SK-N-SH treated with all-trans-retinoic acid at 6 μM for 48 hours (cell line): ENCODE measurements at regions not wholly inside any gene's neighbourhood (a gene's known extent, or its start where the extent isn't known, plus 50 kb on each side); places are given as distances from the start of the nearest gene placed in this dataset.

Source experiments
- ESRRG ChIP-seq: fragments of 250-450 bp; sonication (Bioruptor Pico); IDR thresholded peaks from 2 replicates; pipeline ENCODE4 v1.6.1; 2021; ENCODE audit warnings: mild to moderate bottlenecking
- TCF4 ChIP-seq: fragments of 250-450 bp; sonication (Bioruptor Pico); IDR thresholded peaks from 2 replicates; pipeline ENCODE4 v1.8.0; 2021; ENCODE audit warnings: mild to moderate bottlenecking, moderate library complexity, borderline replicate concordance
- TF ChIP-seq, protein P1 (sequence below): fragments of 250-450 bp; sonication (Bioruptor Pico); IDR thresholded peaks from 2 replicates; pipeline ENCODE4 v1.5.0; 2020; ENCODE audit warnings: mild to moderate bottlenecking, moderate library complexity

DNA sequence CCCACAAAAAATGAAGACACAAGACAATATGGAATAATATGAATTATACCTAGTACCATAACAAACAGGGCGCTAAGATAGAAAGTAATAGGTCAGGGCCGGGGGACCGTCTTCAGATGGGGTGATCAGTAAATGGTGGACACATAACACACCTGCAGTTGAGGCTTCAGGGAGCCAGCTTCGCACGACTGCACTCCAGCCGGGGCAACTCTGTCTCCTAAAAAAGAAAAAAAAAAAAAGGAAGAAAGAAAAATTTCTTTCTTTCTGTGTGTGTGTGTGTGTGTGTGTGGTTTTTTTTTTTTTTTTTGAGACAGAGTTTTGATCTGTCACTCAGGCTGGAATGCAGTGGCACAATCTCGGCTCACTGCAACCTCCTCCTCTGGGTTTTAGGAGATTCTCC is 75.0 kb upstream of the HSPA9 start:
- TF ChIP-seq TCF4 (CRISPR knock-in tag) = no peak
- TF ChIP-seq, protein P1, sequence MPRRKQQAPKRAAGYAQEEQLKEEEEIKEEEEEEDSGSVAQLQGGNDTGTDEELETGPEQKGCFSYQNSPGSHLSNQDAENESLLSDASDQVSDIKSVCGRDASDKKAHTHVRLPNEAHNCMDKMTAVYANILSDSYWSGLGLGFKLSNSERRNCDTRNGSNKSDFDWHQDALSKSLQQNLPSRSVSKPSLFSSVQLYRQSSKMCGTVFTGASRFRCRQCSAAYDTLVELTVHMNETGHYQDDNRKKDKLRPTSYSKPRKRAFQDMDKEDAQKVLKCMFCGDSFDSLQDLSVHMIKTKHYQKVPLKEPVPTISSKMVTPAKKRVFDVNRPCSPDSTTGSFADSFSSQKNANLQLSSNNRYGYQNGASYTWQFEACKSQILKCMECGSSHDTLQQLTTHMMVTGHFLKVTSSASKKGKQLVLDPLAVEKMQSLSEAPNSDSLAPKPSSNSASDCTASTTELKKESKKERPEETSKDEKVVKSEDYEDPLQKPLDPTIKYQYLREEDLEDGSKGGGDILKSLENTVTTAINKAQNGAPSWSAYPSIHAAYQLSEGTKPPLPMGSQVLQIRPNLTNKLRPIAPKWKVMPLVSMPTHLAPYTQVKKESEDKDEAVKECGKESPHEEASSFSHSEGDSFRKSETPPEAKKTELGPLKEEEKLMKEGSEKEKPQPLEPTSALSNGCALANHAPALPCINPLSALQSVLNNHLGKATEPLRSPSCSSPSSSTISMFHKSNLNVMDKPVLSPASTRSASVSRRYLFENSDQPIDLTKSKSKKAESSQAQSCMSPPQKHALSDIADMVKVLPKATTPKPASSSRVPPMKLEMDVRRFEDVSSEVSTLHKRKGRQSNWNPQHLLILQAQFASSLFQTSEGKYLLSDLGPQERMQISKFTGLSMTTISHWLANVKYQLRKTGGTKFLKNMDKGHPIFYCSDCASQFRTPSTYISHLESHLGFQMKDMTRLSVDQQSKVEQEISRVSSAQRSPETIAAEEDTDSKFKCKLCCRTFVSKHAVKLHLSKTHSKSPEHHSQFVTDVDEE = no peak
- TF ChIP-seq ESRRG = no peak
